HuH-7 (cell line): ENCODE measurements at regions not wholly inside any gene's neighbourhood (a gene's known extent, or its start where the extent isn't known, plus 50 kb on each side); places are given as distances from the start of the nearest gene placed in this dataset.

ENCODE experiments used
- DNase-seq: peaks from one replicate; pipeline ENCODE4 v3.0.0; 2011; ENCODE audit warnings: low spot score

- DNase-seq, result no peak
Measured at GRCh38 chr11:92477686-92478085, 253.1 kb downstream of the FAT3 start.

GRCh38 chr11:92480499-92480898, 255.9 kb downstream of the FAT3 start:
- no peak for DNase-seq

- no peak for DNase-seq
Measured at GRCh38 chr11:92482492-92483060, 258.0 kb downstream of the FAT3 start.

GRCh38 chr11:92484570-92484969, 260.0 kb downstream of the FAT3 start:
- no peak for DNase-seq

GRCh38 chr11:92489826-92490399, 265.3 kb downstream of the FAT3 start:
- no peak for DNase-seq

GRCh38 chr11:92492372-92492771, 267.8 kb downstream of the FAT3 start:
- DNase-seq, result no peak

- peak; percentile 12 for DNase-seq
Measured at GRCh38 chr11:92495107-92495793, 270.6 kb downstream of the FAT3 start.

- no peak for DNase-seq
Measured at GRCh38 chr11:92500453-92500852, 275.8 kb downstream of the FAT3 start.

- DNase-seq, result no peak
Measured at GRCh38 chr11:92501066-92501739, 276.6 kb downstream of the FAT3 start.

- DNase-seq, result no peak
Measured at GRCh38 chr11:92504004-92504403, 279.4 kb downstream of the FAT3 start.

- no peak for DNase-seq
Measured at GRCh38 chr11:92504534-92504933, 279.9 kb downstream of the FAT3 start.

- no peak for DNase-seq
Measured at GRCh38 chr11:92505689-92506088, 281.1 kb downstream of the FAT3 start.

GRCh38 chr11:92506809-92507336, 282.3 kb downstream of the FAT3 start:
- no peak for DNase-seq

GRCh38 chr11:92510591-92510990, 286.0 kb downstream of the FAT3 start:
- DNase-seq, result no peak

- DNase-seq, result no peak
Measured at GRCh38 chr11:92511522-92512203, 287.0 kb downstream of the FAT3 start.

- no peak for DNase-seq
Measured at GRCh38 chr11:92512204-92512569, 287.6 kb downstream of the FAT3 start.

- no peak for DNase-seq
Measured at GRCh38 chr11:92523611-92524010, 299.0 kb downstream of the FAT3 start.

GRCh38 chr11:92524542-92524941, 299.9 kb downstream of the FAT3 start:
- no peak for DNase-seq

GRCh38 chr11:92527467-92527866, 302.8 kb downstream of the FAT3 start:
- no peak for DNase-seq

- DNase-seq, result no peak
Measured at GRCh38 chr11:92528001-92528400, 303.4 kb downstream of the FAT3 start.

GRCh38 chr11:92531065-92531739, 306.6 kb downstream of the FAT3 start:
- DNase-seq, result no peak
